SK-N-SH (cell line): ENCODE measurements at regions not wholly inside any gene's neighbourhood (a gene's known extent, or its start where the extent isn't known, plus 50 kb on each side); places are given as distances from the start of the nearest gene placed in this dataset.
"Not testable (repeated sequence)": the region's sequence is repeated elsewhere in the genome, so short reads cannot be mapped to it uniquely, and the experiment has no call there.

Experiments
- CTCF ChIP-seq: fragments of 200-600 bp; sonication (generic); IDR thresholded peaks from 2 replicates; pipeline ENCODE4 v1.6.1; 2017; ENCODE audit warnings: antibody characterized with exemption, mild to moderate bottlenecking, moderate library complexity
- ELF1 ChIP-seq: IDR thresholded peaks from 2 replicates; pipeline ENCODE4 v1.4.0; 2012
- FOSL2 ChIP-seq: IDR thresholded peaks from 2 replicates; pipeline ENCODE4 v1.4.0; 2012; ENCODE audit warnings: low read depth, mild to moderate bottlenecking, moderate library complexity, borderline replicate concordance
- GABPA ChIP-seq: IDR thresholded peaks from 2 replicates; pipeline ENCODE4 v1.4.0; 2012; ENCODE audit warnings: low read depth, mild to moderate bottlenecking
- MAX ChIP-seq: IDR thresholded peaks from 2 replicates; pipeline ENCODE4 v1.4.0; 2012; ENCODE audit warnings: low read depth
- RXRA ChIP-seq: IDR thresholded peaks from 2 replicates; pipeline ENCODE4 v1.4.0; 2012; ENCODE audit warnings: low read depth, mild to moderate bottlenecking, borderline replicate concordance

- TF ChIP-seq RXRA, GABPA, CTCF, ELF1, MAX, FOSL2: not testable (repeated sequence)
Measured at GRCh38 chr21:5240521-5240920, 5280.9 kb upstream of the TPTE start.
